HG03558 (cell line): ENCODE measurements at regions not wholly inside any gene's neighbourhood (a gene's known extent, or its start where the extent isn't known, plus 50 kb on each side); places are given as distances from the start of the nearest gene placed in this dataset.
A peak's percentile ranks its signal among the peaks of the same experiment; 100 is the strongest.
"Not testable (repeated sequence)": the region's sequence is repeated elsewhere in the genome, so short reads cannot be mapped to it uniquely, and the experiment has no call there.

Source experiments
- ATAC-seq: cut with Tn5 transposase; IDR thresholded peaks from one replicate; pipeline ENCODE4 v1.9.1; 2021; ENCODE audit warnings: moderate number of reproducible peaks; ENCODE audit not compliant: unreplicated experiment; ENCODE audit errors: extremely low read depth

GRCh38 chr13:22956456-22957115 lies 224.2 kb upstream of the SGCG start:
- not testable (repeated sequence) for ATAC-seq

GRCh38 chr13:22959859-22960258 lies 220.9 kb upstream of the SGCG start:
- ATAC-seq: not testable (repeated sequence)

GRCh38 chr13:22960827-22961226 lies 220.0 kb upstream of the SGCG start:
- no peak for ATAC-seq

- not testable (repeated sequence) for ATAC-seq
Measured at GRCh38 chr13:22961342-22961741, 219.4 kb upstream of the SGCG start.

GRCh38 chr13:22961835-22962537 lies 218.8 kb upstream of the SGCG start:
- ATAC-seq: no peak

- not testable (repeated sequence) for ATAC-seq
Measured at GRCh38 chr13:22963384-22964053, 217.3 kb upstream of the SGCG start.

GRCh38 chr13:22964245-22964966 lies 216.4 kb upstream of the SGCG start:
- no peak for ATAC-seq

- ATAC-seq: not testable (repeated sequence)
Measured at GRCh38 chr13:22965011-22965857, 215.5 kb upstream of the SGCG start.

GRCh38 chr13:22965858-22966239 lies 214.9 kb upstream of the SGCG start:
- not testable (repeated sequence) for ATAC-seq

- ATAC-seq: not testable (repeated sequence)
Measured at GRCh38 chr13:22966753-22967152, 214.0 kb upstream of the SGCG start.

GRCh38 chr13:22967669-22968068 lies 213.1 kb upstream of the SGCG start:
- ATAC-seq: no peak

GRCh38 chr13:22979952-22980351 lies 200.8 kb upstream of the SGCG start:
- ATAC-seq: no peak

GRCh38 chr13:22980936-22981335 lies 199.8 kb upstream of the SGCG start:
- no peak for ATAC-seq

- no peak for ATAC-seq
Measured at GRCh38 chr13:22993148-22993547, 187.6 kb upstream of the SGCG start.

GRCh38 chr13:23003446-23003845 lies 177.3 kb upstream of the SGCG start:
- no peak for ATAC-seq

GRCh38 chr13:23007426-23007825 lies 173.4 kb upstream of the SGCG start:
- no peak for ATAC-seq

GRCh38 chr13:23018143-23018542 lies 162.6 kb upstream of the SGCG start:
- no peak for ATAC-seq

- ATAC-seq: peak; percentile 79
Measured at GRCh38 chr13:23020246-23020843, 160.4 kb upstream of the SGCG start.

- ATAC-seq: no peak
Measured at GRCh38 chr13:23021906-23022305, 158.9 kb upstream of the SGCG start.
